ENCODE measurements at regions not wholly inside any gene's neighbourhood (a gene's known extent, or its start where the extent isn't known, plus 50 kb on each side); places are given as distances from the start of the nearest gene placed in this dataset.

- ChIA-PET POLR2A (no interaction called here), CTCF (no interaction called here)
- TF ChIP-seq JUNB (IDR thresholded peaks at IDR 0.05) (no peak), TFCP2L1 (CRISPR knock-in tag; IDR thresholded peaks at IDR 0.05) (no peak)
- H3K4me3 ChIP-seq: no peak overlapping the region
- H3K4me2 ChIP-seq: no peak overlapping the region
- WGBS (ENCODE audit: missing lambda C conversion rate): 39% methylated on average over 6 of the region's 6 CpGs
- DNase-seq (ENCODE audit: low read depth in 1 of 2, low spot score in 1 of 2) (no peak), FAIRE-seq (no peak), ATAC-seq (no peak)
- no peaks in the 10 kb centered on the region for H3K4me1 ChIP-seq
- no peak overlapping the region for H3K27ac ChIP-seq
- H3K9me3 ChIP-seq: no peaks in the 10 kb centered on the region
Measured at GRCh38 chr5:9833871-9834270, 203.7 kb upstream of the TAS2R1 start.

- WGBS (ENCODE audit: missing lambda C conversion rate): 11% methylated on average over 5 of the region's 5 CpGs
- H3K4me3 ChIP-seq: no peak overlapping the region
- ChIA-PET POLR2A (no interaction called here), CTCF (no interaction called here)
- no peaks in the 10 kb centered on the region for H3K4me1 ChIP-seq
- no peak overlapping the region for H3K4me2 ChIP-seq
- no peaks in the 10 kb centered on the region for H3K9me3 ChIP-seq
- TF ChIP-seq EP300 (IDR thresholded peaks at IDR 0.05) (no peak), CHD4 (IDR thresholded peaks at IDR 0.05; ENCODE audit: borderline replicate concordance) (no peak), HOXB5 (CRISPR knock-in tag; IDR thresholded peaks at IDR 0.05) (no peak), USF2 (IDR thresholded peaks at IDR 0.05) (no peak), HOXB13 (CRISPR knock-in tag; IDR thresholded peaks at IDR 0.05; ENCODE audit: low read depth) (no peak)
- no peak overlapping the region for H3K27ac ChIP-seq
- FAIRE-seq: no peak
- no peak for ATAC-seq
- no peak for DNase-seq (ENCODE audit: low read depth in 1 of 2, low spot score in 1 of 2)
Measured at GRCh38 chr5:9832921-9833320, 202.8 kb upstream of the TAS2R1 start.

- Histone ChIP-seq H3K9me3 (no peaks in the 10 kb centered on the region), H3K4me3 (no peak overlapping the region), H3K4me2 (no peak overlapping the region), H3K27ac (no peak overlapping the region), H3K4me1 (no peaks in the 10 kb centered on the region)
- no peak for TF ChIP-seq PHF8 (IDR thresholded peaks at IDR 0.05; ENCODE audit: borderline replicate concordance, low read depth)
- TF ChIP-seq EHMT2 (IDR thresholded peaks at IDR 0.05; ENCODE audit: low read depth): no peak
- TF ChIP-seq POLR2AphosphoS2 (conservative IDR thresholded peaks at IDR 0.05; ENCODE audit: low read length): no peak
- no peak for TF ChIP-seq ZNF302 (CRISPR knock-in tag; IDR thresholded peaks at IDR 0.05)
- no peak for TF ChIP-seq HES2 (IDR thresholded peaks at IDR 0.05)
- no peak for TF ChIP-seq MAX (IDR thresholded peaks at IDR 0.05)
- no peak for TF ChIP-seq JUNB (IDR thresholded peaks at IDR 0.05)
- no peak for TF ChIP-seq EP300 (IDR thresholded peaks at IDR 0.05)
- TF ChIP-seq EHF (CRISPR knock-in tag; IDR thresholded peaks at IDR 0.05): no peak
- no peak for TF ChIP-seq CBX8 (IDR thresholded peaks at IDR 0.05)
- TF ChIP-seq RCOR1 (IDR thresholded peaks at IDR 0.05; ENCODE audit: low read depth, low read length): no peak
- no peak for TF ChIP-seq JUN (IDR thresholded peaks at IDR 0.05)
- DNase-seq (ENCODE audit: low read depth in 1 of 2, low spot score in 1 of 2): no peak
- ATAC-seq: no peak
- POLR2A ChIA-PET: no interaction called here
- FAIRE-seq: no peak
- WGBS (ENCODE audit: missing lambda C conversion rate): 21% methylated on average over 6 of the region's 6 CpGs
- CTCF ChIA-PET: no interaction called here
Measured at GRCh38 chr5:9831823-9832222, 201.7 kb upstream of the TAS2R1 start.

GRCh38 chr5:9830184-9830583 is 200.0 kb upstream of the TAS2R1 start:
- no peak overlapping the region for H3K27ac ChIP-seq
- no peak overlapping the region for H3K4me2 ChIP-seq
- no peaks in the 10 kb centered on the region for H3K9me3 ChIP-seq
- CTCF ChIA-PET: no interaction called here
- TF ChIP-seq HEYL (CRISPR knock-in tag; IDR thresholded peaks at IDR 0.05) (no peak), JUN (IDR thresholded peaks at IDR 0.05) (no peak), ZNF302 (CRISPR knock-in tag; IDR thresholded peaks at IDR 0.05) (no peak), RARB (CRISPR knock-in tag; IDR thresholded peaks at IDR 0.05) (no peak), HMGXB4 (CRISPR knock-in tag; IDR thresholded peaks at IDR 0.05; ENCODE audit: borderline replicate concordance) (no peak), CBX8 (IDR thresholded peaks at IDR 0.05) (no peak)
- FAIRE-seq (no peak), DNase-seq (ENCODE audit: low read depth in 1 of 2, low spot score in 1 of 2) (no peak), ATAC-seq (no peak)
- POLR2A ChIA-PET: no interaction called here
- no peaks in the 10 kb centered on the region for H3K4me1 ChIP-seq
- H3K4me3 ChIP-seq: no peak overlapping the region
